ENCODE measurements at regions not wholly inside any gene's neighbourhood (a gene's known extent, or its start where the extent isn't known, plus 50 kb on each side); places are given as distances from the start of the nearest gene placed in this dataset.

GRCh38 chr2:198309081-198309480 is 504.7 kb downstream of the PLCL1 start:
- TF ChIP-seq ZNF232 (CRISPR knock-in tag; IDR thresholded peaks at IDR 0.05) (no peak), NFYB (CRISPR knock-in tag; conservative IDR thresholded peaks at IDR 0.05; ENCODE audit: low read depth) (no peak), NR3C1 (CRISPR knock-in tag; conservative IDR thresholded peaks at IDR 0.05; ENCODE audit: low read depth) (no peak), MXD4 (CRISPR knock-in tag; IDR thresholded peaks at IDR 0.05; ENCODE audit: borderline replicate concordance) (no peak), TEAD1 (CRISPR knock-in tag; IDR thresholded peaks at IDR 0.05) (no peak), EMX1 (CRISPR knock-in tag; IDR thresholded peaks at IDR 0.05) (no peak), NFE2L1 (CRISPR knock-in tag; IDR thresholded peaks at IDR 0.05) (no peak), ZNF416 (CRISPR knock-in tag; IDR thresholded peaks at IDR 0.05) (no peak), JUN (CRISPR knock-in tag; IDR thresholded peaks at IDR 0.05) (no peak)
- TF ChIP-seq, protein P1, sequence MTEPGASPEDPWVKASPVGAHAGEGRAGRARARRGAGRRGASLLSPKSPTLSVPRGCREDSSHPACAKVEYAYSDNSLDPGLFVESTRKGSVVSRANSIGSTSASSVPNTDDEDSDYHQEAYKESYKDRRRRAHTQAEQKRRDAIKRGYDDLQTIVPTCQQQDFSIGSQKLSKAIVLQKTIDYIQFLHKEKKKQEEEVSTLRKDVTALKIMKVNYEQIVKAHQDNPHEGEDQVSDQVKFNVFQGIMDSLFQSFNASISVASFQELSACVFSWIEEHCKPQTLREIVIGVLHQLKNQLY (CRISPR knock-in tag; IDR thresholded peaks at IDR 0.05) = no peak
- TF ChIP-seq, protein P2, sequence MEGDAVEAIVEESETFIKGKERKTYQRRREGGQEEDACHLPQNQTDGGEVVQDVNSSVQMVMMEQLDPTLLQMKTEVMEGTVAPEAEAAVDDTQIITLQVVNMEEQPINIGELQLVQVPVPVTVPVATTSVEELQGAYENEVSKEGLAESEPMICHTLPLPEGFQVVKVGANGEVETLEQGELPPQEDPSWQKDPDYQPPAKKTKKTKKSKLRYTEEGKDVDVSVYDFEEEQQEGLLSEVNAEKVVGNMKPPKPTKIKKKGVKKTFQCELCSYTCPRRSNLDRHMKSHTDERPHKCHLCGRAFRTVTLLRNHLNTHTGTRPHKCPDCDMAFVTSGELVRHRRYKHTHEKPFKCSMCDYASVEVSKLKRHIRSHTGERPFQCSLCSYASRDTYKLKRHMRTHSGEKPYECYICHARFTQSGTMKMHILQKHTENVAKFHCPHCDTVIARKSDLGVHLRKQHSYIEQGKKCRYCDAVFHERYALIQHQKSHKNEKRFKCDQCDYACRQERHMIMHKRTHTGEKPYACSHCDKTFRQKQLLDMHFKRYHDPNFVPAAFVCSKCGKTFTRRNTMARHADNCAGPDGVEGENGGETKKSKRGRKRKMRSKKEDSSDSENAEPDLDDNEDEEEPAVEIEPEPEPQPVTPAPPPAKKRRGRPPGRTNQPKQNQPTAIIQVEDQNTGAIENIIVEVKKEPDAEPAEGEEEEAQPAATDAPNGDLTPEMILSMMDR (IDR thresholded peaks at IDR 0.05) = no peak
- TF ChIP-seq, protein P3, sequence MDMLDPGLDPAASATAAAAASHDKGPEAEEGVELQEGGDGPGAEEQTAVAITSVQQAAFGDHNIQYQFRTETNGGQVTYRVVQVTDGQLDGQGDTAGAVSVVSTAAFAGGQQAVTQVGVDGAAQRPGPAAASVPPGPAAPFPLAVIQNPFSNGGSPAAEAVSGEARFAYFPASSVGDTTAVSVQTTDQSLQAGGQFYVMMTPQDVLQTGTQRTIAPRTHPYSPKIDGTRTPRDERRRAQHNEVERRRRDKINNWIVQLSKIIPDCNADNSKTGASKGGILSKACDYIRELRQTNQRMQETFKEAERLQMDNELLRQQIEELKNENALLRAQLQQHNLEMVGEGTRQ (CRISPR knock-in tag; IDR thresholded peaks at IDR 0.05) = no peak
- TF ChIP-seq, protein P4, sequence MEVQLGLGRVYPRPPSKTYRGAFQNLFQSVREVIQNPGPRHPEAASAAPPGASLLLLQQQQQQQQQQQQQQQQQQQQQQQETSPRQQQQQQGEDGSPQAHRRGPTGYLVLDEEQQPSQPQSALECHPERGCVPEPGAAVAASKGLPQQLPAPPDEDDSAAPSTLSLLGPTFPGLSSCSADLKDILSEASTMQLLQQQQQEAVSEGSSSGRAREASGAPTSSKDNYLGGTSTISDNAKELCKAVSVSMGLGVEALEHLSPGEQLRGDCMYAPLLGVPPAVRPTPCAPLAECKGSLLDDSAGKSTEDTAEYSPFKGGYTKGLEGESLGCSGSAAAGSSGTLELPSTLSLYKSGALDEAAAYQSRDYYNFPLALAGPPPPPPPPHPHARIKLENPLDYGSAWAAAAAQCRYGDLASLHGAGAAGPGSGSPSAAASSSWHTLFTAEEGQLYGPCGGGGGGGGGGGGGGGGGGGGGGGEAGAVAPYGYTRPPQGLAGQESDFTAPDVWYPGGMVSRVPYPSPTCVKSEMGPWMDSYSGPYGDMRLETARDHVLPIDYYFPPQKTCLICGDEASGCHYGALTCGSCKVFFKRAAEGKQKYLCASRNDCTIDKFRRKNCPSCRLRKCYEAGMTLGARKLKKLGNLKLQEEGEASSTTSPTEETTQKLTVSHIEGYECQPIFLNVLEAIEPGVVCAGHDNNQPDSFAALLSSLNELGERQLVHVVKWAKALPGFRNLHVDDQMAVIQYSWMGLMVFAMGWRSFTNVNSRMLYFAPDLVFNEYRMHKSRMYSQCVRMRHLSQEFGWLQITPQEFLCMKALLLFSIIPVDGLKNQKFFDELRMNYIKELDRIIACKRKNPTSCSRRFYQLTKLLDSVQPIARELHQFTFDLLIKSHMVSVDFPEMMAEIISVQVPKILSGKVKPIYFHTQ (CRISPR knock-in tag; IDR thresholded peaks at IDR 0.05) = no peak

Data from WTC11 (cell line).